Colonic mucosa (tissue), 4 donors: ENCODE measurements at regions not wholly inside any gene's neighbourhood (a gene's known extent, or its start where the extent isn't known, plus 50 kb on each side); places are given as distances from the start of the nearest gene placed in this dataset.

ENCODE experiments used
- DNase-seq: peaks from one replicate; pipeline ENCODE4 v3.0.0-alpha.2; 2020
- H3K27ac ChIP-seq: fragments of 200-600 bp; one replicate; pipeline ENCODE4 v1.8.0; 2021
- H3K27me3 ChIP-seq: fragments of 200-600 bp; one replicate; pipeline ENCODE4 v1.8.0; 2021
- H3K36me3 ChIP-seq: fragments of 200-600 bp; one replicate; pipeline ENCODE4 v1.8.0; 2021
- H3K4me1 ChIP-seq: fragments of 200-600 bp; one replicate; pipeline ENCODE4 v1.8.0; 2021; ENCODE audit warnings: mild to moderate bottlenecking
- H3K4me3 ChIP-seq: fragments of 200-600 bp; one replicate; pipeline ENCODE4 v1.8.0; 2021
- H3K9ac ChIP-seq, 2 donors: one replicate each; pipeline ENCODE4 v1.7.0; 2013; ENCODE audit warnings: control low read depth in 2 of 2, low read depth in 2 of 2, low read length in 2 of 2
- H3K9me3 ChIP-seq: fragments of 200-600 bp; one replicate; pipeline ENCODE4 v1.8.0; 2021
- CTCF ChIP-seq: fragments of 200-600 bp; IDR thresholded peaks from one replicate; pipeline ENCODE4 v1.8.0; 2022; ENCODE audit warnings: antibody characterized with exemption, mild to moderate bottlenecking
- intact Hi-C: fragments of 100-400 bp; cut with DNase I; formaldehyde crosslinking; loops from one replicate; pipeline ENCODE4 v1.14.1; 2022
- donor health status: healthy.
- donor health status: DM: no; HTN: no; CAD: no.
- donor health status: DM: no; HTN: no; CAD: no.

- intact Hi-C loops, result no loop called here
- TF ChIP-seq CTCF, result no peak
- DNase-seq, result no peak
- Histone ChIP-seq H3K36me3 (no peaks in the 10 kb centered on the region), H3K27ac (no peak overlapping the region), H3K9me3 (no peaks in the 10 kb centered on the region), H3K27me3 (no peaks in the 10 kb centered on the region), H3K4me1 (no peaks in the 10 kb centered on the region), H3K9ac (no peak overlapping the region), H3K4me3 (no peak overlapping the region)
These were observed 63.2 kb upstream of the FGFR2 start for GRCh38 chr10:121661451-121661851.

- Histone ChIP-seq H3K9ac (no peak overlapping the region), H3K4me1 (no peaks in the 10 kb centered on the region), H3K27ac (no peak overlapping the region), H3K9me3 (no peaks in the 10 kb centered on the region), H3K36me3 (no peaks in the 10 kb centered on the region), H3K27me3 (no peaks in the 10 kb centered on the region), H3K4me3 (no peak overlapping the region)
- no peak for TF ChIP-seq CTCF
- intact Hi-C loops, result no loop called here
- DNase-seq, result no peak
These were observed 61.0 kb upstream of the FGFR2 start for GRCh38 chr10:121659236-121659635.

- no peak overlapping the region for H3K27ac ChIP-seq
- H3K4me1 ChIP-seq, result no peaks in the 10 kb centered on the region
- H3K9ac ChIP-seq, result no peak overlapping the region
- H3K36me3 ChIP-seq, result no peaks in the 10 kb centered on the region
- TF ChIP-seq CTCF, result no peak
- H3K27me3 ChIP-seq, result no peaks in the 10 kb centered on the region
- no peaks in the 10 kb centered on the region for H3K9me3 ChIP-seq
- H3K4me3 ChIP-seq, result no peak overlapping the region
- no peak for DNase-seq
- intact Hi-C loops, result no loop called here
These were observed 60.4 kb upstream of the FGFR2 start for GRCh38 chr10:121658611-121659010.

- H3K4me3 ChIP-seq, result no peak overlapping the region
- intact Hi-C loops, result no loop called here
- no peaks in the 10 kb centered on the region for H3K4me1 ChIP-seq
- no peak for DNase-seq
- no peak overlapping the region for H3K27ac ChIP-seq
- H3K36me3 ChIP-seq, result no peaks in the 10 kb centered on the region
- no peaks in the 10 kb centered on the region for H3K27me3 ChIP-seq
- no peak for TF ChIP-seq CTCF
- no peaks in the 10 kb centered on the region for H3K9me3 ChIP-seq
- H3K9ac ChIP-seq, result no peak overlapping the region
These were observed 59.9 kb upstream of the FGFR2 start for GRCh38 chr10:121658111-121658510.

GRCh38 chr10:121655254-121656144 is 57.3 kb upstream of the FGFR2 start:
- no peak overlapping the region for H3K27ac ChIP-seq
- no peaks in the 10 kb centered on the region for H3K27me3 ChIP-seq
- H3K4me3 ChIP-seq, result no peak overlapping the region
- intact Hi-C loops, result no loop called here
- no peaks in the 10 kb centered on the region for H3K4me1 ChIP-seq
- TF ChIP-seq CTCF, result no peak
- no peak overlapping the region for H3K9ac ChIP-seq
- DNase-seq, result no peak
- no peaks in the 10 kb centered on the region for H3K9me3 ChIP-seq
- H3K36me3 ChIP-seq, result no peaks in the 10 kb centered on the region
